GM18526 (cell line): ENCODE measurements at regions not wholly inside any gene's neighbourhood (a gene's known extent, or its start where the extent isn't known, plus 50 kb on each side); places are given as distances from the start of the nearest gene placed in this dataset.

ENCODE experiments used
- POLR2A ChIP-seq: IDR thresholded peaks from 3 replicates; pipeline ENCODE4 v1.6.1; 2011; ENCODE audit not compliant: insufficient read length; ENCODE audit errors: extremely low read depth

DNA sequence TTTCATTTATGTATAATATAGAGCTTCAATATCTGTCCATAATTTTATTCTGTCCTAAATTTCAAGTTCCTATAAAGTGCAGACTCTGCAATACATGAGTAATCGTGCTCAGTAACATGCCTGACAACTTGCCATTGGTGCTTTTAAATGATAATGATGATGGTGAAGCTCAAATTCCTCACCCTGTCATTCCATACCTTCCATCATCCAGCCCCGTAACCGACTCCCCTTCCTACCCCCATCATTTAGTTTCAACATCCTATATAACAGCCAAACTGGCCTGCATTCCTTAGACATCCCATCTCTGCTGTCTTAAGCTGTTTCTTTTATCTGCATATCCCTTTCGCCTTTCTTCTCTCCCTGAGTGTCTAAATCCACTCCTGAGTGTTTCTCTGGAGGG lies 67.2 kb upstream of the DLG1 start:
- no peak for TF ChIP-seq POLR2A

DNA sequence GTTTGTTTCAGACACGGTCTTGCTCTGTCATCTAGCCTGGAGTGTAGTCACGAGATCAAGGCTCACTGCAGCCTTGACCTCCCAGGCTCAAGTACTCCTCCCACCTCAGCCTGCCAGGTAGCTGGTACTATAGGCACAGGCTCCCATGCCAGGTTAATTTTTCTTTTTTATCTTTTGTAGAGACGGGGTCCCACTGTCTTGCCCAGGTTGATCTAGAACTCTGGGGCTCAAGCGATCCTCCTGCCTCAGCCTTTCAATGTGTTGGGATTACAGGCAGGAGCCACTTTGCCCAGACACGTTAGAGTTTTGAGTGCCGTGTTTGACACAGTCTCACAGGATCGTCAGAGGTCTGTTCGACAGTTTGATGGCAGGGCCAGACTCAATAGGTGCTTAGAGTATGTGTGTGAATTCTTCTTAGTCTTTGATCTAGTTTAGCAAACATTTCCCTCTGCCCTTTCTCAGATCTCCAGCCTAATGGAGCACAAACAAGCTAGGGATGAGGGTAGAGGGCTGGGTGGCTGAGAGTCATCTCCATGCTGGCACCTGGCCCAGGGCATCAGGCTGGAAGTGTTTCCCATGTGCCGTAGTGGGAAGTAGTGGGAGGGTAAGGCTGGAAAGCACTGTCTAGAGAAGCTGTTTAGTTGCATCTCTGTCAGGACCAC lies 66.1 kb upstream of the DLG1 start:
- no peak for TF ChIP-seq POLR2A

- no peak for TF ChIP-seq POLR2A
These were observed 65.4 kb upstream of the DLG1 start for GRCh38 chr3:197363553-197364409.

- TF ChIP-seq POLR2A: no peak
These were observed 63.7 kb upstream of the DLG1 start for GRCh38 chr3:197362081-197362480.

GRCh38 chr3:197356741-197357140 lies 58.3 kb upstream of the DLG1 start:
- TF ChIP-seq POLR2A: no peak

GRCh38 chr3:197356275-197356674 lies 57.9 kb upstream of the DLG1 start:
- no peak for TF ChIP-seq POLR2A

- TF ChIP-seq POLR2A: no peak
These were observed 57.3 kb upstream of the DLG1 start for GRCh38 chr3:197355713-197356112.

- TF ChIP-seq POLR2A: no peak
These were observed 56.2 kb upstream of the DLG1 start for GRCh38 chr3:197354568-197355001.

GRCh38 chr3:197353867-197354567 lies 55.6 kb upstream of the DLG1 start:
- TF ChIP-seq POLR2A: no peak

DNA sequence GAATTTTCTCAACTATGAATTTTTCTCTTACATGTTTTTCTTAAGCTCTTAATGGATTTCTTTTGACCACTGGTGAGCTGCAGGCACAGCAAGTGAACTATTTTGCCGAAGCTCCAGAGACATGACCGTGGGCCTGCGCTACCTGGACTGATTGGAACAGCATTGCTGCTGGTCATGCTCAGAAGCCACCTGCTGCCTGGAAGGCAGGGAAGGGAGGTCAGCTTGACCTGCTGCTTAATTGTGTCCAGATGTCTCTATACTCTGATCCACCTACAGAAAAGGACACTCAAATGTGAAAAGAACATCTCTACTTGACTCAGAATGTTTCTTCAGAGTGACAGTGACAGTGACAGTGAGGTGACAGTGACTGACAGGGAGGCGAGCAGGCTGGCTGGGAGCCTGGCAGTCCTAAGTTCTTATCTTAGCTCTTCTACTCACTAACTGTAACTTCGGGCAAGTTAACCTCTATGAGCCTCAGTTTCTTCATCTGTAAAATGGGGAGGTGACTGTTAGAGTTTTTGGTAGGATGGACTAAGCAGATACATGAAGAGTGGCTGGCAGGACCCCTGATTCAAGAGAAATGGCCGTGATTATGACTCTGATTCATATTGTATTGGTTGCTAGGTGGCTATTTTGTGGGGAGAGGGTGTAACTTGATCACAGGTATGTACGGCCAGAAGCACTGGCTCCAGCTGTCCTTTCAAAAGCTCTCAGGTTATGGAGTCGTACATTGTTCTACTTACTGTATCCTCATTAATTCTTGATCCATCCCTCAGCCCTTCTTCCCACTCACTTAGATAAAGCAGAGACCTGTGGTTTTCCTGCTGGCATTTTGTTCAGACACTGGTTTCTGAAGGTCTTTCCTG lies 54.8 kb upstream of the DLG1 start:
- TF ChIP-seq POLR2A: no peak

- no peak for TF ChIP-seq POLR2A
These were observed 54.0 kb upstream of the DLG1 start for GRCh38 chr3:197352382-197352781.

- no peak for TF ChIP-seq POLR2A
These were observed 52.0 kb upstream of the DLG1 start for GRCh38 chr3:197350446-197350845.

- no peak for TF ChIP-seq POLR2A
These were observed 51.0 kb upstream of the DLG1 start for GRCh38 chr3:197349368-197349767.
